Progenitor cell of endocrine pancreas (in vitro differentiated cells): ENCODE measurements at regions not wholly inside any gene's neighbourhood (a gene's known extent, or its start where the extent isn't known, plus 50 kb on each side); places are given as distances from the start of the nearest gene placed in this dataset.

Source experiments
- DNase-seq: peaks from one replicate; pipeline ENCODE4 v3.0.0; 2021; ENCODE audit warnings: low spot score; ENCODE audit not compliant: unreplicated experiment
- H3K27ac Mint-ChIP-seq: 2 replicates; pipeline ENCODE4 v1.8.0; 2021; ENCODE audit warnings: mild to moderate bottlenecking, moderate library complexity, mixed read lengths
- H3K27me3 Mint-ChIP-seq: 2 replicates; pipeline ENCODE4 v1.8.0; 2021; ENCODE audit warnings: mixed read lengths
- H3K36me3 Mint-ChIP-seq: 2 replicates; pipeline ENCODE4 v1.8.0; 2022; ENCODE audit warnings: mixed read lengths; ENCODE audit not compliant: insufficient read depth
- H3K4me1 Mint-ChIP-seq: 2 replicates; pipeline ENCODE4 v1.8.0; 2021; ENCODE audit warnings: low read depth, mixed read lengths
- H3K4me3 Mint-ChIP-seq: 2 replicates; pipeline ENCODE4 v1.8.0; 2021; ENCODE audit warnings: low read depth, mild to moderate bottlenecking, moderate library complexity, mixed read lengths
- H3K9me3 Mint-ChIP-seq: 2 replicates; pipeline ENCODE4 v1.8.0; 2021; ENCODE audit warnings: low read depth, mixed read lengths
- CTCF ChIP-seq: fragments of 200-600 bp; sonication (generic); IDR thresholded peaks from one replicate; pipeline ENCODE4 v1.5.0; 2021; ENCODE audit warnings: antibody characterized with exemption, mild to moderate bottlenecking; ENCODE audit not compliant: unreplicated experiment

GRCh38 chr18:22796113-22796512 is 137.0 kb upstream of the RBBP8 start:
- no peaks in the 10 kb centered on the region for H3K9me3 Mint-ChIP-seq
- no peak for DNase-seq
- no peak for TF ChIP-seq CTCF
- H3K27ac Mint-ChIP-seq = no peak overlapping the region
- H3K36me3 Mint-ChIP-seq = no peaks in the 10 kb centered on the region
- peaks cover 3% of the 10 kb centered on the region for H3K27me3 Mint-ChIP-seq
- no peak overlapping the region for H3K4me3 Mint-ChIP-seq
- peaks cover 2% of the 10 kb centered on the region for H3K4me1 Mint-ChIP-seq

- Mint-ChIP-seq H3K9me3 (no peaks in the 10 kb centered on the region), H3K36me3 (no peaks in the 10 kb centered on the region), H3K4me1 (peaks cover 2% of the 10 kb centered on the region), H3K4me3 (no peak overlapping the region), H3K27ac (no peak overlapping the region), H3K27me3 (no peaks in the 10 kb centered on the region)
- no peak for TF ChIP-seq CTCF
- no peak for DNase-seq
Observed at GRCh38 chr18:22800551-22800951, 132.6 kb upstream of the RBBP8 start.

GRCh38 chr18:22813648-22814328 is 119.3 kb upstream of the RBBP8 start:
- no peak for DNase-seq
- Mint-ChIP-seq H3K36me3 (no peaks in the 10 kb centered on the region), H3K4me1 (no peaks in the 10 kb centered on the region), H3K9me3 (no peaks in the 10 kb centered on the region), H3K27ac (no peak overlapping the region), H3K4me3 (no peak overlapping the region), H3K27me3 (peaks cover 3% of the 10 kb centered on the region)
- TF ChIP-seq CTCF = peak; percentile 66

GRCh38 chr18:22814329-22814703 is 118.8 kb upstream of the RBBP8 start:
- H3K27ac Mint-ChIP-seq = no peak overlapping the region
- peaks cover 3% of the 10 kb centered on the region for H3K27me3 Mint-ChIP-seq
- no peak overlapping the region for H3K4me3 Mint-ChIP-seq
- TF ChIP-seq CTCF = no peak
- DNase-seq = no peak
- H3K9me3 Mint-ChIP-seq = no peaks in the 10 kb centered on the region
- no peaks in the 10 kb centered on the region for H3K4me1 Mint-ChIP-seq
- no peaks in the 10 kb centered on the region for H3K36me3 Mint-ChIP-seq

GRCh38 chr18:22816266-22817176 is 116.6 kb upstream of the RBBP8 start:
- Mint-ChIP-seq H3K27ac (no peak overlapping the region), H3K36me3 (no peaks in the 10 kb centered on the region), H3K27me3 (peaks cover 3% of the 10 kb centered on the region), H3K9me3 (no peaks in the 10 kb centered on the region), H3K4me3 (no peak overlapping the region), H3K4me1 (no peaks in the 10 kb centered on the region)
- DNase-seq = no peak
- TF ChIP-seq CTCF = no peak
